NCI-H1417 (cell line): ENCODE measurements at regions not wholly inside any gene's neighbourhood (a gene's known extent, or its start where the extent isn't known, plus 50 kb on each side); places are given as distances from the start of the nearest gene placed in this dataset.

Experiments used
- DNase-seq, 3 experiments: peaks; one replicate each; lab custom pipeline; 2025; lab: John Stamatoyannopoulos, UW

- DNase-seq, result no peak
Measured at GRCh38 chr2:57575700-57576268, 470.8 kb upstream of the VRK2 start.

DNA sequence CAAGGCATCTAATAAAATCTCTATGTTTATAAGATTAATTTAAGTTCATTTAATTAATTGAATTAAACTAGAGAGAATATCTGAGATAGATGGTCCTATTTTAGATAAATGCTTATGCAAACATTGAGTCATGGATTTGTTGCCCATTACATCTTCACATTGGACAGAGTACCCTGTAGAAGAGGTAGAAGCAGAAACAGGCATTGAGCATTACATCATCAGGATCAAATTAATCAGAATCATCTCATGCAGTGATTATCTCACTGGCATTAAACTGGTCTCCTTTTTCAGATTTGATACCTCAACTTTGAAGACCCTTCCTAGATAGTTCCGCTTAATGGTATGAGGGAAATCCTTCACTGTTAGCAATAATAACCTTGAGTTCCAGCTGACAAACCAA is 469.6 kb upstream of the VRK2 start:
- no peak for DNase-seq

- no peak for DNase-seq
Measured at GRCh38 chr2:57597940-57598339, 448.7 kb upstream of the VRK2 start.

DNA sequence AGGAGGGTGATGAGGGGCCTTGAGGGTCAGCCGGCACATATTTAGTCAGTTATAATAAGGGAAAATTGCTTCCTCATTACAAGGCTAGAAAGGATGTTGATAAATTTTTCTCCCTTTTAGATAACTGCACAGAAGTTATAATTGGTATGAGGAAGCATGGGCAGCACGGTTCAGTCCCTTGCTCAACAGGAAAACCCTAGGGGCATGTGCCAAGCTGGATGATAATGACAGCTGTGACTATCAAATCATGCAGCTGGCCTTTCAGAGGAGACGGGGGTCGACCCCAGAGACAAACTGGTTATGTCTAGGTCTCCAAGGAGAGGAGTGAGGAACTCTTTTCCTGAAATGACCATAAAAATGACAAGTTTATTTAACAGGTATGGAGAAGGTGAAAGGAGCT is 448.1 kb upstream of the VRK2 start:
- DNase-seq, result peak in 2 of 3 experiments; percentile 21 to 45

- DNase-seq, result peak in 1 of 3 experiments; percentile 16
Measured at GRCh38 chr2:57602733-57603132, 443.9 kb upstream of the VRK2 start.

GRCh38 chr2:57614988-57615387 is 431.6 kb upstream of the VRK2 start:
- no peak for DNase-seq

DNA sequence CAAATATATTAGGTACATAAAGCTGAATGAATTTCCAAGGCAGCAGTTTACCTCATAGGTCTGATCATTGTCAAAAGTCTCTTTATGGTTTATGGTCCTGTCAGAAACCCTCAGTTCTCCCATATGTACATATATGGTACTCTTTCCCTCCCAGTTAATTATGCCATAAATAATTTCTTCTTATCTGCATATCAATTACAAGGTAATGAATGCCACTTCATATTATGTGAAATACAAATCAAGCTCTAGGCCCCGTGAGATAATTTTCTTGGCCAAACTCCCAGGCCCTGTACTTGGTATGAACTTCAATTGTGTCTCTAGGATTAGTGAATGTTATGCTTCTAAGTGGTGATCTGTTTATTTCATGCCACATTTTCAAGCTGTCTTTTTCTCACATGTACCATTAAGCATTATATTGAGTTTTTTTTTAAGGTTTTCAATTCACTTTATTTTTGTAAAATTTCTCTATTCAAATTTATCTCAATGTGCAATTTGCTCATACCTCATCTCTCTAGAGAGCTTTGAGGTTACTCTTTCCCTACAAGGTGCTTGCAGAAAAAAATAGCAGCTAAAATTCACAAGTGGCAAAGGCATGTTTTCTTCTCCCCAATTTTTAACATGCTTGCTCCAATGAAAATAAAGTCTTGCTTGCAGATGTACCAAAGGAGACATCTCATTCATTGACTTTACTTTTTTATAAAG is 430.6 kb upstream of the VRK2 start:
- no peak for DNase-seq

DNA sequence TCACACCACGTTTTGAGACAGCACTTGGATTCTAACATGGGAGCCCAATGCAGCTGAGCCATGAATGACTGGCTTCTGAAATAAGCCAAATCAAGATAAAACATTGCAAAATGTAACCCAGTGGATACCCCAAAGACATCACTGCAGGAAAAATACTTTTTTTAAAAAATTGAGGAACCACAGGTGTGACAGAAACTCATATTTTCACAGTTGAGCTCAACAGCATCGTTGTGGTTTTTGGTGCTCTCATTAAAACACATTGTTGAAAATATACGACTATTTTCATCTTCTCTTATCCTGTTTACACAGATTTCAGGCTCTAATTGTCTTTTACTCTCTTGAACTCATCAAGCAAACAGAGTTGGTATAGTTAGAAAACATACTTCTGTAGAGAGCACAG is 429.3 kb upstream of the VRK2 start:
- DNase-seq, result no peak

- no peak for DNase-seq
Measured at GRCh38 chr2:57621122-57621663, 425.4 kb upstream of the VRK2 start.

- DNase-seq, result no peak
Measured at GRCh38 chr2:57622009-57622408, 424.6 kb upstream of the VRK2 start.

- no peak for DNase-seq
Measured at GRCh38 chr2:57656198-57656597, 390.4 kb upstream of the VRK2 start.

GRCh38 chr2:57669570-57669969 is 377.0 kb upstream of the VRK2 start:
- no peak for DNase-seq

DNA sequence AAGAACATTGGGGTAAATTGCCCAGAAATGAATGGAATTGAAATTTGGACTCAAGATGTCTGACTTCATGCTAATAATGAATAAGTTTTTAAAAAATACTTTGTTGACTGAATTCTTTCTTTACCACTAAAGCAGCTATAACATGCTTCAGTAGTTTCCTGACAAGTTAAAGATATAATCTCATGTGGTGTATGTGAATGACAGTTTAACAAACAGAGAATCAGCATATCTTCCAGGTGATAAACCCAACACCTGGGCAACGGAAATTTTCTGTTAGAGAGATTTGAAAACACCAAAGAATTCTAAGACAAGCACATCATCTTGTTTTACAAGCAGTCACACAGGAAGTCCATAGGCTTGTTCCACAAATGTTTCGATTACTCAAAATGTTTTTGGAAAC is 372.6 kb upstream of the VRK2 start:
- no peak for DNase-seq

DNA sequence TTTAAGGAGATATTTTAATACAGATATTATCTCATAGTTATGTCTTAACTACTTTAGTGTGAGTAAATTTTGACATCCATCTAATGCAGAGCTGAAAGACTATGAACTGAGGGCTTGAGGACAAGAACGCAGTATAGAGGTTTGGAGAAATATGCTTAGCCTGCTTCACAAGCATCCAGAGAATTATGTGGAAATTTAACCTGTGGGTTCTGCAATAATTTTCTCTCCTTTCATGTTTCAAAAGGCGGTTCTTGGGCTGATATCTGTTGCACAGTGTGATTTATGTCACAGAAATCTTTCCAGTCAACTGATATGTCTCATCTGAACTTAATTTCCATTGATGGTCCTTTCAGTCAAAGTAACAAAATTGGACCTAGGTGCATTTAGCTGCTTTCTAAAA is 371.9 kb upstream of the VRK2 start:
- DNase-seq, result no peak

DNA sequence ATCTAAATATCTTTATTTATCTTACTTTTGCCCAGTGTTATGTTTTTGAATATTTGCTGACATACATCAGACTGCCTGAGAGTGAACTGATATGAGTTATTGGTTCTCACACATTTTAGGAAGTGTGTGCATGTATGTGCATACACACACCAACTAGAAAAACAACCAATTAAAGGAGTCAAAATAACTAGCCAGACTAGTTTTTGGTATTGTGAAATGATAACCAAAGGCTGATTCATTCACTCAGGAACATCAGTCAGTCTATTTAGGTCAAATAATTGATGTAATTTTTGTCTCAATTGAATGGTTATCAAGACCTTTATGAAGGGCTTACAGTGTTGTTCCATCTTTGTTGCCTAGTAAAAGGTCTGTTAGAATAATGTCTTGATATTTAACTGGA is 369.3 kb upstream of the VRK2 start:
- peak in 1 of 3 experiments; percentile 18 for DNase-seq

DNA sequence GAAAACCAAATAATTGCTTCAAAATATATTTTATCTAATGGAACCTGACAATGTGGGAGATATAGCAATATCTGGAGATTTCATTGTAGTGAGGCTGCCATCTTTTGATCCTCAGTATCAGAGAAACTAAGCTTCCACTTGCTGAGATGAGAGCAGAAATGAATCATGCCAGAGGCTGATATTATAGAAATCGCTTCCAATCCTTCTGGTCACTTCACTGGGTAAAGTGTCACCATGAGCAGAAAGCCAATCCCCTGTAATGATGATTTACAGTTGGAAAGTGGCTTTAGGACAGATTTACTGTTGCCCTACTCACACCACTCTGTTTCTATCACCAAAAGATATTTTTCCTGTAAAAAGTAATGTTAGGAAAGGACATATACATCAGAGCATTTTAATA is 365.0 kb upstream of the VRK2 start:
- DNase-seq, result no peak

DNA sequence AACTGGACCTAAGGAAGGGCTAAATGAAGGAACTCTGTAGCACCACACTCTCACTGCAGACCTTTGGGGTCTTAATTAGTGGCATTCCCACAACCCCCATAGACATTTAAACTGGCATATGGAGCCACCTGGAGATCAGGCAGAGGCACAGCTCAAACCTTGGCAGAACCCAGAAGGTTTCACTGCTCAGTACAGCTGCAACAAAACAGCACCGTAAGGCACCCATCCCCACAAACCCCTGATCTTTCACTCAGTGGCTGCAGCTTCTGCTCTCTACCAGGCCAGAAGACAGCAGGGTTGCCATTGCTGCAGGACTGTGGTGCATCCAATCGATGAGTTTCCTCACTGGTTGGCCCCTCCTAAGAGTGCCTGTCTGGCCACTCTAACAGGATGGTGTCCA is 361.6 kb upstream of the VRK2 start:
- no peak for DNase-seq

- no peak for DNase-seq
Measured at GRCh38 chr2:57692395-57692794, 354.2 kb upstream of the VRK2 start.

GRCh38 chr2:57693177-57693576 is 353.4 kb upstream of the VRK2 start:
- DNase-seq, result no peak

GRCh38 chr2:57693965-57694364 is 352.6 kb upstream of the VRK2 start:
- DNase-seq, result no peak

DNA sequence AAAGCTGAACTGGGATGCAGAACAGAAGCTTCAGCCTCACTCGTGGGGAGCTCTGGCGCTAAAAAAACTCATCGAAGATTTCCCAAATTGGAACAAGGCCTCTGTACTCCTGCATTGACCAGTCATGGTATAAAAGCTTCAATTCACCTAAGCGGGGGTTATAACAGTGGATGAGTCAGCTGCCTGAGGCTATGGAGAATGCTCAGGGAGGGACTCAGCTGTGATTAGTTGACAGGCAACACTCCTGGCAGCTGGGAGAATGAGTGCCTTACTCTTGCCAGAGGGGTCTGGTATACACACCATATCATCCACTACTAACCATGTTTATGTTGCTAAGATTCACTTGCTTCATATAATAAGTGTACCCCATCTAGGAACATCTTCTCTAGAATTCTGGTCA is 350.6 kb upstream of the VRK2 start:
- peak in 2 of 3 experiments; percentile 43 to 80 for DNase-seq

DNA sequence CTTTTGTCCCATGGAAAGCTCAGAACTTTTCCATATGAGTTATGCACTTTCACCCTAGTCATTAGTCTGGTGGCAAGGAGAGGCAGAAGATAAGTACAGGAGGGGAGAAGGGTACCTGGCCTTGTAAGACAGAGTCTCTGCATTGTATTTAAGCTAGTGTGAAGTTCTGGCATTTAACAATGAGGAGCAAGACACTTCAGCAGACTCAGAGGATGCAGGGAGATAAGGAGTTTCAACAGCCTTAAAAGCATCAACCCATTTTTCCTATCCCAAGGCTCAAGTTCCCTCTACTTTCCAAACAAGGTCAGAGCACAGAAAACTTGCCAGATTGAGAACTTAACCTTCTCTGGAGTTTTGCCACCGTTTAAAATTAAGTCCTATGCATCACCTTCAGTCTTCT is 348.2 kb upstream of the VRK2 start:
- DNase-seq, result no peak

GRCh38 chr2:57698935-57699449 is 347.6 kb upstream of the VRK2 start:
- DNase-seq, result no peak

DNA sequence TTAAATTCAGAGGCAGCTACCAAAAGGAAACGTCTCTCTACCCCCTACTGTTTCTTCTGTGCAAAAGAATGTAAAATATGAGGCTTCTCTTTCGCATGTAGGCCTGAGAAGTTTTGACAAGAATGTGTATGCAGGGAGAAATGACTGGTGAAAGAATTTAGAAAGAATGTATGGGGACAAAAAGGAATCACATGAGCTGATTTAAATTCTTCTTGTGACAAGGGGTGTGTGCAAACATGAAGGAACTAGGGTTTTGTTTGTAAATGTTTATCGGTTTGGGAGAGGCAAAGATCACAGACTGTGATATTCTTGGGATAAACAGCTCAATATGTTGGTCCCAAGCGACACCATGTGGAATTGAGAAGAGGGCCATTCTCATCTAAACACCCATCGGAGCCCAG is 345.2 kb upstream of the VRK2 start:
- no peak for DNase-seq
